ENCODE measurements at regions not wholly inside any gene's neighbourhood (a gene's known extent, or its start where the extent isn't known, plus 50 kb on each side); places are given as distances from the start of the nearest gene placed in this dataset.

GRCh38 chrX:97666890-97667289, 783.2 kb downstream of the RPA4 start:
- no peak for TF ChIP-seq HDGF (IDR thresholded peaks at IDR 0.05; ENCODE audit: borderline replicate concordance)
- no peak for TF ChIP-seq FOXA1 (IDR thresholded peaks at IDR 0.05)
- TF ChIP-seq CTBP1 (IDR thresholded peaks at IDR 0.05; ENCODE audit: borderline replicate concordance), result no peak
- no peak for TF ChIP-seq NFRKB (IDR thresholded peaks at IDR 0.05)
- no peak for TF ChIP-seq PKNOX1 (IDR thresholded peaks at IDR 0.05)
- TF ChIP-seq BHLHE40 (IDR thresholded peaks at IDR 0.05; ENCODE audit: borderline replicate concordance), result no peak
- no peak for TF ChIP-seq L3MBTL2 (conservative IDR thresholded peaks at IDR 0.05)
- TF ChIP-seq SUZ12 (IDR thresholded peaks at IDR 0.05), result no peak
- TF ChIP-seq FOXK2 (IDR thresholded peaks at IDR 0.05), result no peak
- no peak for TF ChIP-seq SP1 (IDR thresholded peaks at IDR 0.05)
- TF ChIP-seq ARNT (IDR thresholded peaks at IDR 0.05), result no peak
- TF ChIP-seq ELF4 (IDR thresholded peaks at IDR 0.05), result no peak
- TF ChIP-seq ZNF384 (IDR thresholded peaks at IDR 0.05), result no peak
- no peak for TF ChIP-seq LEF1 (IDR thresholded peaks at IDR 0.05; ENCODE audit: borderline replicate concordance)
- no peak for TF ChIP-seq FOXM1 (IDR thresholded peaks at IDR 0.05; ENCODE audit: borderline replicate concordance)
- TF ChIP-seq TARDBP (IDR thresholded peaks at IDR 0.05), result no peak
- CTCF ChIA-PET, result no interaction called here

GRCh38 chrX:97668126-97668525, 784.4 kb downstream of the RPA4 start:
- CTCF ChIA-PET, result no interaction called here

More at GRCh38 chrX:97666890-97667289, 783.2 kb downstream of the RPA4 start:
- POLR2A ChIA-PET, result no interaction called here
- no peak for DNase-seq (ENCODE audit: extremely low spot score)

GRCh38 chrX:97672138-97672537, 788.4 kb downstream of the RPA4 start:
- TF ChIP-seq ELF4 (IDR thresholded peaks at IDR 0.05) (no peak), NFRKB (IDR thresholded peaks at IDR 0.05) (no peak), PKNOX1 (IDR thresholded peaks at IDR 0.05) (no peak), LEF1 (IDR thresholded peaks at IDR 0.05; ENCODE audit: borderline replicate concordance) (no peak), FOXA1 (IDR thresholded peaks at IDR 0.05) (no peak), SUZ12 (IDR thresholded peaks at IDR 0.05) (no peak), FOXK2 (IDR thresholded peaks at IDR 0.05) (no peak), FOXM1 (IDR thresholded peaks at IDR 0.05; ENCODE audit: borderline replicate concordance) (no peak), BHLHE40 (IDR thresholded peaks at IDR 0.05; ENCODE audit: borderline replicate concordance) (no peak), ZNF384 (IDR thresholded peaks at IDR 0.05) (no peak), L3MBTL2 (conservative IDR thresholded peaks at IDR 0.05) (no peak), ARNT (IDR thresholded peaks at IDR 0.05) (no peak), CTBP1 (IDR thresholded peaks at IDR 0.05; ENCODE audit: borderline replicate concordance) (no peak), SP1 (IDR thresholded peaks at IDR 0.05) (no peak), HDGF (IDR thresholded peaks at IDR 0.05; ENCODE audit: borderline replicate concordance) (no peak), TARDBP (IDR thresholded peaks at IDR 0.05) (no peak)
- CTCF ChIA-PET, result no interaction called here
- POLR2A ChIA-PET, result no interaction called here
- no peak for DNase-seq (ENCODE audit: extremely low spot score)

More at GRCh38 chrX:97668126-97668525, 784.4 kb downstream of the RPA4 start:
- DNase-seq (ENCODE audit: extremely low spot score), result no peak
- POLR2A ChIA-PET, result no interaction called here
- TF ChIP-seq FOXA1 (IDR thresholded peaks at IDR 0.05) (no peak), HDGF (IDR thresholded peaks at IDR 0.05; ENCODE audit: borderline replicate concordance) (no peak), ARNT (IDR thresholded peaks at IDR 0.05) (no peak), ELF4 (IDR thresholded peaks at IDR 0.05) (no peak), ZNF384 (IDR thresholded peaks at IDR 0.05) (no peak), FOXM1 (IDR thresholded peaks at IDR 0.05; ENCODE audit: borderline replicate concordance) (no peak), NFRKB (IDR thresholded peaks at IDR 0.05) (no peak), CTBP1 (IDR thresholded peaks at IDR 0.05; ENCODE audit: borderline replicate concordance) (no peak), SP1 (IDR thresholded peaks at IDR 0.05) (no peak), TARDBP (IDR thresholded peaks at IDR 0.05) (no peak), BHLHE40 (IDR thresholded peaks at IDR 0.05; ENCODE audit: borderline replicate concordance) (no peak), L3MBTL2 (conservative IDR thresholded peaks at IDR 0.05) (no peak), PKNOX1 (IDR thresholded peaks at IDR 0.05) (no peak), SUZ12 (IDR thresholded peaks at IDR 0.05) (no peak), FOXK2 (IDR thresholded peaks at IDR 0.05) (no peak)

- DNase-seq (ENCODE audit: extremely low spot score), result no peak
- ChIA-PET POLR2A (no interaction called here), CTCF (no interaction called here)
- no peak for TF ChIP-seq NFRKB (IDR thresholded peaks at IDR 0.05)
- no peak for TF ChIP-seq SUZ12 (IDR thresholded peaks at IDR 0.05)
- no peak for TF ChIP-seq PKNOX1 (IDR thresholded peaks at IDR 0.05)
Observed at GRCh38 chrX:97672608-97673007, 788.9 kb downstream of the RPA4 start.

GRCh38 chrX:97673135-97673534, 789.4 kb downstream of the RPA4 start:
- ChIA-PET CTCF (no interaction called here), POLR2A (no interaction called here)
- no peak for TF ChIP-seq SP1 (IDR thresholded peaks at IDR 0.05)
- TF ChIP-seq LEF1 (IDR thresholded peaks at IDR 0.05; ENCODE audit: borderline replicate concordance), result no peak
- TF ChIP-seq ZNF384 (IDR thresholded peaks at IDR 0.05), result no peak
- no peak for TF ChIP-seq FOXK2 (IDR thresholded peaks at IDR 0.05)
- TF ChIP-seq BHLHE40 (IDR thresholded peaks at IDR 0.05; ENCODE audit: borderline replicate concordance), result no peak
- TF ChIP-seq ELF4 (IDR thresholded peaks at IDR 0.05), result no peak
- TF ChIP-seq ARNT (IDR thresholded peaks at IDR 0.05), result no peak
- TF ChIP-seq PKNOX1 (IDR thresholded peaks at IDR 0.05), result no peak
- TF ChIP-seq L3MBTL2 (conservative IDR thresholded peaks at IDR 0.05), result no peak
- TF ChIP-seq FOXM1 (IDR thresholded peaks at IDR 0.05; ENCODE audit: borderline replicate concordance), result no peak
- TF ChIP-seq CTBP1 (IDR thresholded peaks at IDR 0.05; ENCODE audit: borderline replicate concordance), result no peak
- no peak for TF ChIP-seq SUZ12 (IDR thresholded peaks at IDR 0.05)
- no peak for TF ChIP-seq HDGF (IDR thresholded peaks at IDR 0.05; ENCODE audit: borderline replicate concordance)
- TF ChIP-seq FOXA1 (IDR thresholded peaks at IDR 0.05), result no peak
- TF ChIP-seq TARDBP (IDR thresholded peaks at IDR 0.05), result no peak
- no peak for TF ChIP-seq NFRKB (IDR thresholded peaks at IDR 0.05)
- no peak for DNase-seq (ENCODE audit: extremely low spot score)
